Endothelial cell of umbilical vein (primary cell): ENCODE measurements at regions not wholly inside any gene's neighbourhood (a gene's known extent, or its start where the extent isn't known, plus 50 kb on each side); places are given as distances from the start of the nearest gene placed in this dataset.
"Not testable (repeated sequence)": the region's sequence is repeated elsewhere in the genome, so short reads cannot be mapped to it uniquely, and the experiment has no call there.

Source experiments
- BruUV-seq: library from RNA; stranded (reverse); fragments of 400-500 nt; replicated peaks from 2 replicates; lab custom pipeline; 2021; lab: Mats Ljungman, UMichigan
- CTCF ChIA-PET: fragments of 300-600, 350-600 bp; sonication (Branson Sonifier 250); formaldehyde crosslinking; loops from one replicate; lab custom pipeline; 2021; ENCODE audit warnings: antibody characterized with exemption, inconsistent platforms; lab: Charles Lee
- POLR2A ChIA-PET: fragments of 300-600, 350-600 bp; sonication (Branson Sonifier 250); formaldehyde crosslinking; loops from one replicate; lab custom pipeline; 2021; ENCODE audit warnings: antibody characterized with exemption, inconsistent platforms; lab: Charles Lee
- DNase-seq: peaks from one replicate; pipeline ENCODE4 v3.0.0-alpha.2; 2011; ENCODE audit warnings: low read depth, low spot score
- FAIRE-seq: peaks from 2 replicates; lab custom pipeline; 2011; peaks lifted over from hg19 to GRCh38; lab: Jason Lieb, UNC
- H2AFZ ChIP-seq: 2 replicates; pipeline ENCODE4 v1.6.0; 2012; ENCODE audit warnings: low read depth, low read length, control low read depth, inconsistent platforms
- H3K27ac ChIP-seq: 2 replicates; pipeline ENCODE4 v1.5.1; 2011; ENCODE audit warnings: low read depth, mild to moderate bottlenecking, control low read depth, low read length, moderate library complexity; ENCODE audit not compliant: insufficient read depth
- H3K27me3 ChIP-seq, 2 experiments: 2 replicates each; pipeline versions ENCODE4 v1.6.0 to v1.6.1; 2011; ENCODE audit warnings: low read length in 2 of 2, mixed read lengths in 1 of 2; ENCODE audit not compliant: control insufficient read depth in 2 of 2, insufficient read depth in 2 of 2
- H3K36me3 ChIP-seq, 2 experiments: 2 replicates in 1 of 2; 3 replicates in 1 of 2; pipeline ENCODE4 v1.5.1; 2011; ENCODE audit warnings: low read length in 2 of 2, mild to moderate bottlenecking in 1 of 2, moderate library complexity in 1 of 2; ENCODE audit not compliant: control insufficient read depth in 2 of 2, insufficient read depth in 2 of 2; ENCODE audit errors: extremely low read depth in 1 of 2
- H3K4me1 ChIP-seq: 3 replicates; pipeline ENCODE4 v1.5.1; 2011; ENCODE audit warnings: mild to moderate bottlenecking, low read length; ENCODE audit not compliant: control insufficient read depth, insufficient read depth; ENCODE audit errors: extremely low read depth
- H3K4me2 ChIP-seq: 2 replicates; pipeline ENCODE4 v1.6.1; 2011; ENCODE audit warnings: low read length, control low read depth, mixed read lengths; ENCODE audit not compliant: insufficient read depth
- H3K4me3 ChIP-seq, 3 experiments: fragments of 200-600 bp in 1 of 3; sonication (generic), shearing (Covaris generic) in 1 of 3; replicated peaks in 1 of 3; 2 replicates each; pipeline ENCODE4 v1.5.1; 2011 to 2016; ENCODE audit warnings: control low read depth in 3 of 3, low read length in 3 of 3, mild to moderate bottlenecking in 2 of 3, inconsistent platforms in 1 of 3, low read depth in 1 of 3, moderate library complexity in 1 of 3; ENCODE audit not compliant: insufficient read depth in 1 of 3
- H3K79me2 ChIP-seq: 2 replicates; pipeline ENCODE4 v1.6.0; 2012; ENCODE audit warnings: low read length, inconsistent platforms; ENCODE audit not compliant: control insufficient read depth, insufficient read depth
- H3K9ac ChIP-seq: replicated peaks from 2 replicates; pipeline ENCODE3; 2011; ENCODE audit warnings: low read length, control low read depth; ENCODE audit not compliant: insufficient read depth; ENCODE audit errors: extremely low read depth
- H3K9me1 ChIP-seq: replicated peaks from 3 replicates; pipeline ENCODE4 v1.6.0; 2011; ENCODE audit warnings: mild to moderate bottlenecking, low read length; ENCODE audit not compliant: control insufficient read depth, insufficient read depth; ENCODE audit errors: extremely low read depth
- H3K9me3 ChIP-seq: replicated peaks from 2 replicates; pipeline ENCODE4 v1.5.1; 2012; ENCODE audit warnings: low read length, inconsistent platforms; ENCODE audit not compliant: control insufficient read depth, insufficient read depth
- H4K20me1 ChIP-seq: replicated peaks from 2 replicates; pipeline ENCODE3; 2011; ENCODE audit warnings: mild to moderate bottlenecking, low read length; ENCODE audit not compliant: control insufficient read depth, insufficient read depth; ENCODE audit errors: extremely low read depth
- dilution Hi-C: fragments of 300-500 bp; cut with MboI; formaldehyde crosslinking; loops from one replicate; pipeline ENCODE4 v1.15.0; 2019; ENCODE audit warnings: low sequenced_read_pairs; ENCODE audit not compliant: extremely low pct_ligation_motif_present
- intact Hi-C: fragments of 100-400 bp; cut with micrococcal nuclease; formaldehyde crosslinking; loops from one replicate; pipeline ENCODE4 v1.10.0; 2022
- TF ChIP-seq, protein P1 (sequence below), 2 donors: IDR thresholded peaks; 1 replicate in 1 of 2; 2 replicates in 1 of 2; pipeline ENCODE4 v1.5.1; 2011; ENCODE audit warnings: low read length in 2 of 2, mild to moderate bottlenecking in 2 of 2, moderate library complexity in 2 of 2, control low read depth in 1 of 2, inconsistent platforms in 1 of 2, low read depth in 1 of 2; ENCODE audit not compliant: insufficient read depth in 1 of 2; ENCODE audit errors: extremely low read depth in 1 of 2

GRCh38 chr11:3580487-3581388, 61.1 kb downstream of the ART5 start:
- CTCF ChIA-PET = interaction anchor here (0.6 to 2.1 kb wide), 4 partner anchors 12 to 127 kb away, joined by 3 to 6 read pairs (median 4); no protein-coding TSS in a partner anchor
- FAIRE-seq (peak; percentile 31), DNase-seq (peak; percentile 30)
- BruUV-seq, H3K4me1 ChIP-seq, H3K9me1 ChIP-seq, H3K9me3 ChIP-seq, H3K36me3 ChIP-seq, H3K27ac ChIP-seq, H3K4me2 ChIP-seq, H3K9ac ChIP-seq, H3K79me2 ChIP-seq, dilution Hi-C loops, POLR2A ChIA-PET, H4K20me1 ChIP-seq: not testable (repeated sequence)
- TF ChIP-seq, protein P1, sequence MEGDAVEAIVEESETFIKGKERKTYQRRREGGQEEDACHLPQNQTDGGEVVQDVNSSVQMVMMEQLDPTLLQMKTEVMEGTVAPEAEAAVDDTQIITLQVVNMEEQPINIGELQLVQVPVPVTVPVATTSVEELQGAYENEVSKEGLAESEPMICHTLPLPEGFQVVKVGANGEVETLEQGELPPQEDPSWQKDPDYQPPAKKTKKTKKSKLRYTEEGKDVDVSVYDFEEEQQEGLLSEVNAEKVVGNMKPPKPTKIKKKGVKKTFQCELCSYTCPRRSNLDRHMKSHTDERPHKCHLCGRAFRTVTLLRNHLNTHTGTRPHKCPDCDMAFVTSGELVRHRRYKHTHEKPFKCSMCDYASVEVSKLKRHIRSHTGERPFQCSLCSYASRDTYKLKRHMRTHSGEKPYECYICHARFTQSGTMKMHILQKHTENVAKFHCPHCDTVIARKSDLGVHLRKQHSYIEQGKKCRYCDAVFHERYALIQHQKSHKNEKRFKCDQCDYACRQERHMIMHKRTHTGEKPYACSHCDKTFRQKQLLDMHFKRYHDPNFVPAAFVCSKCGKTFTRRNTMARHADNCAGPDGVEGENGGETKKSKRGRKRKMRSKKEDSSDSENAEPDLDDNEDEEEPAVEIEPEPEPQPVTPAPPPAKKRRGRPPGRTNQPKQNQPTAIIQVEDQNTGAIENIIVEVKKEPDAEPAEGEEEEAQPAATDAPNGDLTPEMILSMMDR (IDR thresholded peaks at IDR 0.05; ENCODE audit: extremely low read depth in 1 of 2, insufficient read depth in 1 of 2, low read depth in 1 of 2, low read length in 2 of 2) = peak; percentile 27 to 54
- peak overlapping the region in 1 of 3 experiments; percentile 1 for H3K4me3 ChIP-seq
- peaks cover 3 to 11% of the 10 kb centered on the region in 2 experiments for H3K27me3 ChIP-seq
- intact Hi-C loops = loop anchor here (2.0 kb wide), 1 partner anchor 126 kb away; no protein-coding TSS in a partner anchor
- peak overlapping the region; percentile 24 for H2AFZ ChIP-seq

- POLR2A ChIA-PET, H3K9ac ChIP-seq, H3K9me3 ChIP-seq, H3K9me1 ChIP-seq, H3K4me2 ChIP-seq, H3K27ac ChIP-seq, dilution Hi-C loops, FAIRE-seq, H3K4me3 ChIP-seq, H3K27me3 ChIP-seq, BruUV-seq, H3K36me3 ChIP-seq, H3K79me2 ChIP-seq, DNase-seq, H4K20me1 ChIP-seq, H2AFZ ChIP-seq, H3K4me1 ChIP-seq: not testable (repeated sequence)
- intact Hi-C loops = loop anchor here (2.0 kb wide), 1 partner anchor 125 kb away; no protein-coding TSS in a partner anchor
- CTCF ChIA-PET = interaction anchor here (1.2 kb wide), 1 partner anchor 126 kb away, joined by 3 read pairs; no protein-coding TSS in a partner anchor
Observed at GRCh38 chr11:3579600-3580459, 62.0 kb downstream of the ART5 start.

- POLR2A ChIA-PET, H3K36me3 ChIP-seq, FAIRE-seq, H3K27me3 ChIP-seq, dilution Hi-C loops, H4K20me1 ChIP-seq, H3K79me2 ChIP-seq, BruUV-seq, H3K9ac ChIP-seq, DNase-seq, H3K4me2 ChIP-seq, CTCF ChIA-PET, H3K4me3 ChIP-seq, H3K9me3 ChIP-seq, H3K27ac ChIP-seq, intact Hi-C loops, H3K9me1 ChIP-seq, H2AFZ ChIP-seq, H3K4me1 ChIP-seq: not testable (repeated sequence)
Observed at GRCh38 chr11:3576066-3576604, 65.7 kb downstream of the ART5 start.
